ENCODE measurements at regions not wholly inside any gene's neighbourhood (a gene's known extent, or its start where the extent isn't known, plus 50 kb on each side); places are given as distances from the start of the nearest gene placed in this dataset.

DNA sequence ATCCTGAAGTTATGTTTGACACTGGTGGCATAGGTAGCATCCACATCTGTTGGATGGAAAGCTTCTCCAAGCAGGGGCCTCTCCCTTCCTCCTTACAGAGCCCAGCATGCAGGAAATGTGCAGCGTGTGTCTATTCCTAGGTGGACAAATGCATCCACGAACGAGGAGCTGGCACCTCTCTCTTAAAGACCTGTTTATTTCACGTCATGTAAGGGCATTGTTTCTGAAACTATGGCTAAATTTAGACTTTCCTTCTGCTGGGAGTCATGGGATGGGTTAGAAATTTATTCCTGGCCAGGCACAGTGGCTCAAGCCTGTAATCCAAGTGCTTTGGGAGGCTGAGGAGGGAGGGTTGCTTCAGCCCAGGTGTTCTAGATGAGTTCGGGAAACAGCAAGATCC lies 208.4 kb upstream of the SVIL start:
- CTCF ChIA-PET, result interaction anchor here (2.3 kb wide), 1 partner anchor 15 kb away, joined by 8 read pairs; no protein-coding TSS in a partner anchor
- DNase-seq (ENCODE audit: low read depth, low spot score), result no peak
- TF ChIP-seq, protein P1, sequence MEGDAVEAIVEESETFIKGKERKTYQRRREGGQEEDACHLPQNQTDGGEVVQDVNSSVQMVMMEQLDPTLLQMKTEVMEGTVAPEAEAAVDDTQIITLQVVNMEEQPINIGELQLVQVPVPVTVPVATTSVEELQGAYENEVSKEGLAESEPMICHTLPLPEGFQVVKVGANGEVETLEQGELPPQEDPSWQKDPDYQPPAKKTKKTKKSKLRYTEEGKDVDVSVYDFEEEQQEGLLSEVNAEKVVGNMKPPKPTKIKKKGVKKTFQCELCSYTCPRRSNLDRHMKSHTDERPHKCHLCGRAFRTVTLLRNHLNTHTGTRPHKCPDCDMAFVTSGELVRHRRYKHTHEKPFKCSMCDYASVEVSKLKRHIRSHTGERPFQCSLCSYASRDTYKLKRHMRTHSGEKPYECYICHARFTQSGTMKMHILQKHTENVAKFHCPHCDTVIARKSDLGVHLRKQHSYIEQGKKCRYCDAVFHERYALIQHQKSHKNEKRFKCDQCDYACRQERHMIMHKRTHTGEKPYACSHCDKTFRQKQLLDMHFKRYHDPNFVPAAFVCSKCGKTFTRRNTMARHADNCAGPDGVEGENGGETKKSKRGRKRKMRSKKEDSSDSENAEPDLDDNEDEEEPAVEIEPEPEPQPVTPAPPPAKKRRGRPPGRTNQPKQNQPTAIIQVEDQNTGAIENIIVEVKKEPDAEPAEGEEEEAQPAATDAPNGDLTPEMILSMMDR (IDR thresholded peaks at IDR 0.05; ENCODE audit: insufficient read depth, low read length, missing control alignments), result no peak
- POLR2A ChIA-PET, result no interaction called here
- H3K4me3 ChIP-seq (ENCODE audit: low read depth, low read length), result no peak overlapping the region

DNA sequence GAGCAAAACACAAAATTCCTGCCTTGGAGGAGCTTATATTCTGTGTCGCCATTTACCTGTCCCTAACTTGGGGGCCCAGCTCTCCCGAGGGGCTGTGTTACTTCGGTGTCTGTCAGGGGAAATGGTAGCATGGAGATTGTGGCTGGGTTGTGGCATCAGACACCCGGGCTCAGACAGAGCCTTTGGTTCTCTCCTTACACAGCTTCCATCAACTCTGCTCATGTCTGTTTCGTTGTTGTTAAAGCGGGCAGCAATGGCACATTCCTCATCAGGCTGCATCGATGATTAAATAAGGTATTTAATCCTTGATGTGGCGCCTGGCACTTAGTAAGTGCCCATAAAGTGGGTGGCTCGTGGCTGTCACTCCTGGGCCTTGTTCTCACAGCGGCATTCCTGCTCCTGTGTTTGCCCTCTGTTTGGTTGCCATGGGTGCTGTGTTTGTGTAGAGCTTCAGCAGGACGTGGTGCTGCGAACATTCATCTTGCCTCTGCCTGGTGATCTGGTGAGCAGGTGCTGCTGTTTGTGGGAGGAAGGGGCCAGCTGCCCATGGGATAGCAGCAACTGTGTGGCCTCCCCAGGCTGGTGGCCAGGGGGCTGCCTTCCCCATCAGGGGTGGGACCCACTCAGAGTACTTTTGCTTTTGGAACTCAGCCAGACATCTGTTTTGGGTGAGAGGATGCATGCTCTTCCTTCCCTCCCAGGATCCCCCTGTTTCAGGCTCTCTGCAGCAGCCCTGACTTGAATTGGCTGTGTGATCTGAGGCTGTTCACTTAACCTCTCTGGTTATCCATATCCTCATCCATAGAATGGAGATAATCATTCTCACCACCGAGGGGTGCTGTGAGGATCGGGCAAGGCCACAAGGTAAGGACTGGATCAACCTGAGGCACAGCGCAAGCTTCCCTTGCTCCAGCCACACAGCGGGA lies 207.2 kb upstream of the SVIL start:
- no peak for DNase-seq (ENCODE audit: low read depth, low spot score)
- TF ChIP-seq, protein P1 (IDR thresholded peaks at IDR 0.05; ENCODE audit: insufficient read depth, low read length, missing control alignments), result no peak
- CTCF ChIA-PET, result interaction anchor here (2.3 kb wide), 1 partner anchor 16 kb away, joined by 8 read pairs; no protein-coding TSS in a partner anchor
- POLR2A ChIA-PET, result no interaction called here
- H3K4me3 ChIP-seq (ENCODE audit: low read depth, low read length), result no peak overlapping the region

DNA sequence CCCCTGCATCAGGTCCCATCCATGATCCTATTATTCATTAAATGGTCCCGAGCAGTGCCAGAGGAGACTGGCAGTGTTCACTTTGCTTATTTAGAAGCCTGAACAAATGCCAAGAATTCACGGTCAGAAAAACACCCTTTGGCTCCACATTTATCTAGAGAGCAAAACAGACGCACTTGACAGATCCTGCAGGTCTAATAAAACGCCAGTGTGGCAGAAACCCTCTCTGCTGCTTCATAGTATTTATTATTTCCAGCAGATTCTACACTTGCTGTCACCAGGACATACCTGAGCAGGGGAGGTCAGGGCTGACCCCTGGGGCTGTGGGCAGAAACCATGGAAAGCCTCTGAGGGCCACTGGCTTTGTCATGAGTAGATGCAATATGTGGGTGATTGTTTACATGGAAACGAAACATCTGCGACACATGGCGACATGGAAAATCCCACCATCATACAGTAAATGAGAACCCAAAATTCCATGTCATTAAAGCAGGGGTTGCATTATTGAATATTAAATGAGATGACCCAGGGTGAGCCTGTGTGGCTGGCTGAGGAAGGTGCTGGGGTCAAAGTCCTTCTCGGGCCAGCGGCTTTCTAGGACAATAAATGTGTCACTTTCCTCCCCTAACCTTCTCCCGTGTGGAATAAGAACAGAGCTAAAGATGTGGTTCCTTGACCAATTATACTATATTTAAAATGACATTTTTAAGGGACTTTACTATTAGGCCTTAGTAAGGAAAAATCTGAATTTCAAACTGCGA lies 205.9 kb upstream of the SVIL start:
- TF ChIP-seq, protein P1 (IDR thresholded peaks at IDR 0.05; ENCODE audit: insufficient read depth, low read length, missing control alignments), result no peak
- no peak for DNase-seq (ENCODE audit: low read depth, low spot score)
- ChIA-PET CTCF (interaction anchor here (0.9 kb wide), 1 partner anchor 9 kb away, joined by 3 read pairs; no protein-coding TSS in a partner anchor), POLR2A (interaction anchor here (0.6 kb wide), 1 partner anchor 54 kb away, joined by 3 read pairs; no protein-coding TSS in a partner anchor)
- no peak overlapping the region for H3K4me3 ChIP-seq (ENCODE audit: low read depth, low read length)

DNA sequence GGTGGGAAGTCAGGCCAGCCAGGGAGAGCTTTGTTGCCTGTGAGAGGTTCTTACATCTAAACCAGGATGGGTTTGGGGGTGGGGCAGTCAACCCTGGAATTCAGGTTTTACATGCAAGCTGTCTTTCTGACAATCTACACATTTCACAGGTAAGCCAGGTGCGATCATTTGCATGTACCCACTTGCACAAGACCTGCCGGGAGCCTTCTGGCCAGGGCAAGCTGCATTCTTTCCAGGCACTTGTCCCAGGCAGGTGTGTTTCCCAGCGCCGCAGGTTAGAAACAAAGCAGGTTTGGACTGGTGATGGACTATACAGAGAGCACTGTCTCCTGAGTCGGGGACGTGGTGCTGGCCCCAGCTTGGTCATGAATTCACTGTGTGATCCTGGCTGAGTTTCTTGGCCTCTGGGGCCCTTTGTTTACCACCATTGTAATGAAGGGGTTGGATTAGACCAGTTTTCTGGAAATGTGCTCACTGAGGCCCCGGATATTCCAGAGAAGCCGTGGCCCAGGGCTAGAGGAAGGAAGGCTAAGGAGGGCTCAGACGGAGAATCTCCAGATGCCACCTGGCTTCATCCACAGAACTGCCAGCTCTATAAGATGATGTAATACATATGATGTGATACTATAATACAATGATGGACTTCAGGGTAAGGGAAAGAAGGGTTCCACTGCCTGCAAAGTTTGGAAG lies 205.2 kb upstream of the SVIL start:
- H3K4me3 ChIP-seq (ENCODE audit: low read depth, low read length), result no peak overlapping the region
- TF ChIP-seq, protein P1 (IDR thresholded peaks at IDR 0.05; ENCODE audit: insufficient read depth, low read length, missing control alignments), result no peak
- ChIA-PET CTCF (no interaction called here), POLR2A (interaction anchor here (0.6 kb wide), 1 partner anchor 55 kb away, joined by 3 read pairs; no protein-coding TSS in a partner anchor)
- no peak for DNase-seq (ENCODE audit: low read depth, low spot score)

DNA sequence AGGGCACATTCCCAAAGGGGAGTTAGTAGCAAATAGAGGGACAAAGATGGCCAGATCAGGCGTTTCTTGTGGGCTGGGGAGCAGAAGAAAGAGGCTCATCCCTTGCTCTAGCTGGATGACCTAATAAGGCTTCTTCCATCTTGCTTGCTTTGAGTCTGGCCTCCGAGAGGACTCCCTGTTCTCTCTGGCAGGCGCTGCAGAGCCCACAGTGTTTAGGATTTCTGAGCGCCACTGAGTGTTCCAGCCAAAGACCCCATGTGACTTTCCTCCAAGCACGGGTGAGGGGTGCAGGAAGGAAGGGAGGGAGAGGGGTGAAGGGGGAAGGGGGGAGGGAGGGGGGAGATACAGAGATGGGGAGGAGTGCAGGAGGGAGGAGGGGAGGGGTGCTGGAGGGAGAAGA lies 203.8 kb upstream of the SVIL start:
- ChIA-PET POLR2A (no interaction called here), CTCF (no interaction called here)
- no peak overlapping the region for H3K4me3 ChIP-seq (ENCODE audit: low read depth, low read length)
- TF ChIP-seq, protein P1 (IDR thresholded peaks at IDR 0.05; ENCODE audit: insufficient read depth, low read length, missing control alignments), result no peak
- DNase-seq (ENCODE audit: low read depth, low spot score), result no peak

All from AG04449 (cell line).